ENCODE measurements at regions not wholly inside any gene's neighbourhood (a gene's known extent, or its start where the extent isn't known, plus 50 kb on each side); places are given as distances from the start of the nearest gene placed in this dataset.
"Not testable (repeated sequence)": the region's sequence is repeated elsewhere in the genome, so short reads cannot be mapped to it uniquely, and the experiment has no call there.

DNA sequence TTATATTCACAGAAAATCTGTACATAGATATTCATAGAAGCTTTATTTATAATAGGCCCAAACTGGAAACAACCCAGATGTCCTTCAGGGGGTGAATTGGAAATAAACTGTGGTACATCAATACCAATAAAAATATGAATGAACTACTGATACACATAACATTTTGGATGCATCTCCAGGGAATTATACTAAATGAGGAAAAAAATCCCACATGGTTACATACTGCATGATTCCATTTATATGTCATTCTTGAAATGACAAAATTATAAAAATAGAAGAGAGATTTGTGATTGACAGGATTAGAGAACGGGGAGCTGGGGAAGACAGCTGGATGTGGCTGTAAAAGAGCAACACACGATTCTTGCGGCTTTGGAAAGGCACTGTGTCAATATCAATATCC, 435.0 kb downstream of the TMEM182 start:
- no peaks in the 10 kb centered on the region for H3K4me1 ChIP-seq (ENCODE audit: insufficient read depth, low read length)
- H2AFZ ChIP-seq (ENCODE audit: low read length), result no peak overlapping the region
- no peaks in the 10 kb centered on the region for H3K9me3 ChIP-seq (ENCODE audit: low read length)
- H3K4me2 ChIP-seq (ENCODE audit: low read length), result no peak overlapping the region
- no peak overlapping the region for H3K9ac ChIP-seq (ENCODE audit: low read length)
- intact Hi-C loops (cut with micrococcal nuclease), result no loop called here
- POLR2A ChIA-PET (ENCODE audit: unreplicated experiment), result no interaction called here
- H3F3A ChIP-seq (ENCODE audit: low read length, unreplicated experiment), result no peaks in the 10 kb centered on the region
- no peaks in the 10 kb centered on the region for H3K27me3 ChIP-seq (ENCODE audit: low read length)
- H3K27ac ChIP-seq (ENCODE audit: low read length), result no peak overlapping the region
- no TSS peak for BruUV-seq (replicated peaks)
- no peaks in the 10 kb centered on the region for H3K9me2 ChIP-seq (replicated peaks; ENCODE audit: low read length)
- H3K79me2 ChIP-seq (ENCODE audit: low read length), result no peaks in the 10 kb centered on the region
- TF ChIP-seq CTCF (conservative IDR thresholded peaks at IDR 0.05; ENCODE audit: low read depth, low read length) (no peak), EZH2 (IDR thresholded peaks at IDR 0.05; ENCODE audit: low read length, unreplicated experiment) (no peak), EZH2phosphoT487 (IDR thresholded peaks at IDR 0.05; ENCODE audit: borderline replicate concordance, low read length) (no peak)
- CTCF ChIA-PET, result no interaction called here
- no peaks in the 10 kb centered on the region for H3K36me3 ChIP-seq (ENCODE audit: low read depth, low read length)
- H4K20me1 ChIP-seq (ENCODE audit: low read length), result no peaks in the 10 kb centered on the region
- no peak overlapping the region for H3K4me3 ChIP-seq (ENCODE audit: low read length)
- ATAC-seq (no peak), DNase-seq (no peak)

DNA sequence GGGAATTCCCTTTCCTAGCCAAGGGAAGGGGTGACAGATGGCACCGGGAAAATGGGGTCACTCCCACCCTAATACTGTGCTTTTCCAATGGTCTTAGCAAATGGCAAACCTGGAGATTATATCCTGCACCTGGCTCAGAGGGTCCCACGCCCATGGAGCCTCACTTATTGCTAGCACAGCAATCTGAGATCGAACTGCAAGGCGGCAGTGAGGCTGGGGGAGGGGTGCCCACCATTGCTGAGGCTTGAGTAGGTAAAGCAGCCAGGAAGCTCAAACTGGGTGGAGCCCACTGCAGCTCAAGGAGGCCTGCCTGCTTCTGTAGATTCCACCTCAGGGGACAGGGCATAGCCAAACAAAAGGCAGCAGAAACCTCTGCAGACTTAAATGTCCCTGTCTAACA, 438.9 kb downstream of the TMEM182 start:
- BruUV-seq (replicated peaks); H3F3A ChIP-seq (ENCODE audit: low read length, unreplicated experiment); H2AFZ ChIP-seq (ENCODE audit: low read length); POLR2A ChIA-PET (ENCODE audit: unreplicated experiment); H3K9ac ChIP-seq (ENCODE audit: low read length); H3K79me2 ChIP-seq (ENCODE audit: low read length); H3K9me2 ChIP-seq (replicated peaks; ENCODE audit: low read length); H3K27me3 ChIP-seq (ENCODE audit: low read length); H3K4me2 ChIP-seq (ENCODE audit: low read length); H3K9me3 ChIP-seq (ENCODE audit: low read length); DNase-seq; H4K20me1 ChIP-seq (ENCODE audit: low read length); ATAC-seq; H3K27ac ChIP-seq (ENCODE audit: low read length); H3K36me3 ChIP-seq (ENCODE audit: low read depth, low read length); H3K4me3 ChIP-seq (ENCODE audit: low read length); H3K4me1 ChIP-seq (ENCODE audit: insufficient read depth, low read length); intact Hi-C loops (cut with micrococcal nuclease); CTCF ChIA-PET: not testable (repeated sequence)

- H3K79me2 ChIP-seq (ENCODE audit: low read length), result no peaks in the 10 kb centered on the region
- no peak overlapping the region for H3K4me2 ChIP-seq (ENCODE audit: low read length)
- H3K9me3 ChIP-seq (ENCODE audit: low read length), result no peaks in the 10 kb centered on the region
- H3K27me3 ChIP-seq (ENCODE audit: low read length), result no peaks in the 10 kb centered on the region
- H4K20me1 ChIP-seq (ENCODE audit: low read length), result no peaks in the 10 kb centered on the region
- CTCF ChIA-PET, result no interaction called here
- no peak for ATAC-seq
- no peaks in the 10 kb centered on the region for H3K4me1 ChIP-seq (ENCODE audit: insufficient read depth, low read length)
- BruUV-seq (replicated peaks), result no TSS peak
- no peaks in the 10 kb centered on the region for H3K9me2 ChIP-seq (replicated peaks; ENCODE audit: low read length)
- H3F3A ChIP-seq (ENCODE audit: low read length, unreplicated experiment), result no peaks in the 10 kb centered on the region
- no peak overlapping the region for H3K9ac ChIP-seq (ENCODE audit: low read length)
- DNase-seq, result no peak
- no peak overlapping the region for H3K4me3 ChIP-seq (ENCODE audit: low read length)
- H3K36me3 ChIP-seq (ENCODE audit: low read depth, low read length), result no peaks in the 10 kb centered on the region
- no peak overlapping the region for H3K27ac ChIP-seq (ENCODE audit: low read length)
- intact Hi-C loops (cut with micrococcal nuclease), result no loop called here
- POLR2A ChIA-PET (ENCODE audit: unreplicated experiment), result no interaction called here
- H2AFZ ChIP-seq (ENCODE audit: low read length), result no peak overlapping the region
- no peak for TF ChIP-seq EZH2phosphoT487 (IDR thresholded peaks at IDR 0.05; ENCODE audit: borderline replicate concordance, low read length)
- no peak for TF ChIP-seq CTCF (conservative IDR thresholded peaks at IDR 0.05; ENCODE audit: low read depth, low read length)
- TF ChIP-seq EZH2 (IDR thresholded peaks at IDR 0.05; ENCODE audit: low read length, unreplicated experiment), result no peak
Measured at GRCh38 chr2:103208916-103209315, 447.1 kb downstream of the TMEM182 start.
